ENCODE measurements at regions not wholly inside any gene's neighbourhood (a gene's known extent, or its start where the extent isn't known, plus 50 kb on each side); places are given as distances from the start of the nearest gene placed in this dataset.

DNA sequence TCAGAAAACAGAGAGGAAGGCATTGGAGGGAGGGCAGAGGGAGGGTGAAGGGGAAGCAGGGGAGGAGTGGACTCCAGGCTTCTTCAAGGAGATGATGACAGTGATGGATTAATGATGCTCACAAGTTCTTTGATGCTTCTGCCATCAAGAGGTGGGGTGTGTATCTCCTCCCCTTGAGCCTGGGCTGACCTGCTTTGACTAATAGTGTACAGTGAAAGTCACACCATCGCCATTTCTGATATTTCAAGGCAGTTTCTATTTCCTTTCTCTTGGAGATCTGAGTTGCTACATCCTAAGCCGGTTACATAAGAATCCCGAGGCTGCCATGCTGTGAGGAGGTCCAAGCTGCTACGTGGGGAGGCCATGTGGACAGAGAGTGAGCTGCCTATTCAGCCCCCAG, 312.5 kb downstream of the MAF start:
- H3K4me1 Mint-ChIP-seq = peaks cover 36% of the 10 kb centered on the region
- H3K36me3 Mint-ChIP-seq = no peaks in the 10 kb centered on the region
- no peaks in the 10 kb centered on the region; the same call in 1 of the 2 replicates for H3K27me3 Mint-ChIP-seq (ENCODE audit: low read depth)
- ATAC-seq (no peak), DNase-seq (ENCODE audit: low spot score) (no peak)
- no peak for TF ChIP-seq RORB (CRISPR knock-in tag; IDR thresholded peaks at IDR 0.05)
- TF ChIP-seq MXD4 (CRISPR knock-in tag; IDR thresholded peaks at IDR 0.05; ENCODE audit: borderline replicate concordance) = no peak
- TF ChIP-seq JUN (CRISPR knock-in tag; IDR thresholded peaks at IDR 0.05) = no peak
- no peak for TF ChIP-seq EMX1 (CRISPR knock-in tag; IDR thresholded peaks at IDR 0.05)
- TF ChIP-seq, protein P1, sequence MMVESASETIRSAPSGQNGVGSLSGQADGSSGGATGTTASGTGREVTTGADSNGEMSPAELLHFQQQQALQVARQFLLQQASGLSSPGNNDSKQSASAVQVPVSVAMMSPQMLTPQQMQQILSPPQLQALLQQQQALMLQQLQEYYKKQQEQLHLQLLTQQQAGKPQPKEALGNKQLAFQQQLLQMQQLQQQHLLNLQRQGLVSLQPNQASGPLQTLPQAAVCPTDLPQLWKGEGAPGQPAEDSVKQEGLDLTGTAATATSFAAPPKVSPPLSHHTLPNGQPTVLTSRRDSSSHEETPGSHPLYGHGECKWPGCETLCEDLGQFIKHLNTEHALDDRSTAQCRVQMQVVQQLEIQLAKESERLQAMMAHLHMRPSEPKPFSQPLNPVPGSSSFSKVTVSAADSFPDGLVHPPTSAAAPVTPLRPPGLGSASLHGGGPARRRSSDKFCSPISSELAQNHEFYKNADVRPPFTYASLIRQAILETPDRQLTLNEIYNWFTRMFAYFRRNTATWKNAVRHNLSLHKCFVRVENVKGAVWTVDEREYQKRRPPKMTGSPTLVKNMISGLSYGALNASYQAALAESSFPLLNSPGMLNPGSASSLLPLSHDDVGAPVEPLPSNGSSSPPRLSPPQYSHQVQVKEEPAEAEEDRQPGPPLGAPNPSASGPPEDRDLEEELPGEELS (CRISPR knock-in tag; IDR thresholded peaks at IDR 0.05) = no peak
- TF ChIP-seq SOX15 (CRISPR knock-in tag; IDR thresholded peaks at IDR 0.05) = no peak
- ChIA-PET CTCF (no interaction called here), POLR2A (no interaction called here)
- H3K4me3 Mint-ChIP-seq = no peak overlapping the region
- H3K27ac Mint-ChIP-seq = no peak overlapping the region
- 0 out of 2 replicates have a peak, but pooled peaks cover 3% of the 10 kb centered on the region for H3K9me3 Mint-ChIP-seq

DNA sequence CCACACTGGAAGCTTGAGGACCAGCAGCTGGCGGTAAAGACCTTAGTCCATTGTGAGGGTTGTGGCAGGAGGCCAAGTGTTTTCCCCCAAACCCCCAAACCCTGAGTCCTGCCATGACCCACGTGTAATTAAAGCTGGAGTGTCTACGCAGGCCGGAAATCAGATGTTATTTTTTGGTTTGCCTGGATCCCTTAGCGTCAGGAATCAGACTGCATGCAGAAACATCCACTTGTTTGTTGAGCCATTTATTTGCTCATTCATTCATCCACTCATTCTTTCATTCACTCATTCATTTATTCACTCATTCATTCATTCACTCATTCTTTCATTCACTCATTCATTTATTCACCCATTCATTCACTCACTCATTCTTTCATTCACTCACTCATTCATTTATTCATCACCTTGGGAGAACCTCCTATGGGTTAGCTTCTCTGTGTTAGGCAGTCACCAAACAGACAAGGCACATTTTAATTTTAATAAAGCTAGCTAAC, 313.1 kb downstream of the MAF start:
- no peak overlapping the region for H3K4me3 Mint-ChIP-seq
- ChIA-PET CTCF (interaction anchor here (0.7 kb wide), 1 partner anchor 117 kb away, joined by 3 read pairs; no protein-coding TSS in a partner anchor), POLR2A (no interaction called here)
- ATAC-seq (no peak; the same call in 1 of the 2 replicates), DNase-seq (ENCODE audit: low spot score) (no peak)
- H3K27ac Mint-ChIP-seq = no peak overlapping the region
- no peak for TF ChIP-seq NFATC4 (CRISPR knock-in tag; IDR thresholded peaks at IDR 0.05)
- TF ChIP-seq RELA (CRISPR knock-in tag; IDR thresholded peaks at IDR 0.05; ENCODE audit: borderline replicate concordance) = no peak
- no peak for TF ChIP-seq TCF7 (CRISPR knock-in tag; IDR thresholded peaks at IDR 0.05; ENCODE audit: low read depth)
- no peak for TF ChIP-seq GTF2I (CRISPR knock-in tag; conservative IDR thresholded peaks at IDR 0.05)
- no peak for TF ChIP-seq OVOL2 (CRISPR knock-in tag; IDR thresholded peaks at IDR 0.05; ENCODE audit: borderline replicate concordance)
- TF ChIP-seq TEAD1 (CRISPR knock-in tag; IDR thresholded peaks at IDR 0.05) = no peak
- TF ChIP-seq, protein P2, sequence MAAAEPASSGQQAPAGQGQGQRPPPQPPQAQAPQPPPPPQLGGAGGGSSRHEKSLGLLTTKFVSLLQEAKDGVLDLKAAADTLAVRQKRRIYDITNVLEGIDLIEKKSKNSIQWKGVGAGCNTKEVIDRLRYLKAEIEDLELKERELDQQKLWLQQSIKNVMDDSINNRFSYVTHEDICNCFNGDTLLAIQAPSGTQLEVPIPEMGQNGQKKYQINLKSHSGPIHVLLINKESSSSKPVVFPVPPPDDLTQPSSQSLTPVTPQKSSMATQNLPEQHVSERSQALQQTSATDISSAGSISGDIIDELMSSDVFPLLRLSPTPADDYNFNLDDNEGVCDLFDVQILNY (CRISPR knock-in tag; IDR thresholded peaks at IDR 0.05) = no peak
- TF ChIP-seq, protein P3, sequence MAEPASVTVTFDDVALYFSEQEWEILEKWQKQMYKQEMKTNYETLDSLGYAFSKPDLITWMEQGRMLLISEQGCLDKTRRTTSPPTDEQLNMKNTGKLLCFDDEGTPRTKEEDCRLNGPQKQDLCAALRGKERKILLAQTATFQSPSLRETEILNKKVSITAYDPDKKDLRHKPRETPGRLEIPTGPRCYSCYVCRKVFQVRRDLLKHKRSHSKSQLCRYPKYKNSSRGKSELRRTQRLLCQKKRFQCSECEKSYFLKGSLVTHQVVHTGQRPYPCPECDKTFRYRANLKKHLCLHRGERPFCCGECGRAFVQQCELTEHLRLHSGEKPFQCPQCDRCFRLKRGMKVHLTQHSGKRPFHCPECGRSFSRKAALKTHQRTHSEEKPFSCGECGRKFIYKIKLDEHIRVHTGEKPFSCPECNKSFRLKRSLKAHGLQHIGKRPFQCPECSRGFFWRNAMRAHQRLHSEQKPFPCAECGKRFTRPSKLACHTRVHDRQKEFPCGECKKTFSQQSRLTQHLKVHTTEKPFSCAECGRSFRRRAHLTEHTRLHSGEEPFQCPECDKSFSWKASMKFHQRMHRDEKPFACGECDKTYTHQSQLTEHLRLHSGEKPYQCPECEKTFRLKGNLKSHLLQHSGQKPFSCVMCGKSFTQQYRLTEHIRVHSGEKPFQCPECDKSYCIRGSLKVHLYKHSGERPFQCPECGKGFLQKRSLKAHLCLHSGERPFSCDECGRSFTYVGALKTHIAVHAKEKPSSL (CRISPR knock-in tag; conservative IDR thresholded peaks at IDR 0.05) = no peak
- TF ChIP-seq, protein P4, sequence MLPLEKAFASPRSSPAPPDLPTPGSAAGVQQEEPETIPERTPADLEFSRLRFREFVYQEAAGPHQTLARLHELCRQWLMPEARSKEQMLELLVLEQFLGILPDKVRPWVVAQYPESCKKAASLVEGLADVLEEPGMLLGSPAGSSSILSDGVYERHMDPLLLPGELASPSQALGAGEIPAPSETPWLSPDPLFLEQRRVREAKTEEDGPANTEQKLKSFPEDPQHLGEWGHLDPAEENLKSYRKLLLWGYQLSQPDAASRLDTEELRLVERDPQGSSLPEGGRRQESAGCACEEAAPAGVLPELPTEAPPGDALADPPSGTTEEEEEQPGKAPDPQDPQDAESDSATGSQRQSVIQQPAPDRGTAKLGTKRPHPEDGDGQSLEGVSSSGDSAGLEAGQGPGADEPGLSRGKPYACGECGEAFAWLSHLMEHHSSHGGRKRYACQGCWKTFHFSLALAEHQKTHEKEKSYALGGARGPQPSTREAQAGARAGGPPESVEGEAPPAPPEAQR (CRISPR knock-in tag; IDR thresholded peaks at IDR 0.05) = no peak
- TF ChIP-seq NFE2L1 (CRISPR knock-in tag; IDR thresholded peaks at IDR 0.05) = no peak
- TF ChIP-seq TP53 (CRISPR knock-in tag; IDR thresholded peaks at IDR 0.05) = no peak
- TF ChIP-seq, protein P5, sequence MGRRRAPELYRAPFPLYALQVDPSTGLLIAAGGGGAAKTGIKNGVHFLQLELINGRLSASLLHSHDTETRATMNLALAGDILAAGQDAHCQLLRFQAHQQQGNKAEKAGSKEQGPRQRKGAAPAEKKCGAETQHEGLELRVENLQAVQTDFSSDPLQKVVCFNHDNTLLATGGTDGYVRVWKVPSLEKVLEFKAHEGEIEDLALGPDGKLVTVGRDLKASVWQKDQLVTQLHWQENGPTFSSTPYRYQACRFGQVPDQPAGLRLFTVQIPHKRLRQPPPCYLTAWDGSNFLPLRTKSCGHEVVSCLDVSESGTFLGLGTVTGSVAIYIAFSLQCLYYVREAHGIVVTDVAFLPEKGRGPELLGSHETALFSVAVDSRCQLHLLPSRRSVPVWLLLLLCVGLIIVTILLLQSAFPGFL (CRISPR knock-in tag; IDR thresholded peaks at IDR 0.05; ENCODE audit: borderline replicate concordance) = no peak
- TF ChIP-seq, protein P6, sequence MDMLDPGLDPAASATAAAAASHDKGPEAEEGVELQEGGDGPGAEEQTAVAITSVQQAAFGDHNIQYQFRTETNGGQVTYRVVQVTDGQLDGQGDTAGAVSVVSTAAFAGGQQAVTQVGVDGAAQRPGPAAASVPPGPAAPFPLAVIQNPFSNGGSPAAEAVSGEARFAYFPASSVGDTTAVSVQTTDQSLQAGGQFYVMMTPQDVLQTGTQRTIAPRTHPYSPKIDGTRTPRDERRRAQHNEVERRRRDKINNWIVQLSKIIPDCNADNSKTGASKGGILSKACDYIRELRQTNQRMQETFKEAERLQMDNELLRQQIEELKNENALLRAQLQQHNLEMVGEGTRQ (CRISPR knock-in tag; IDR thresholded peaks at IDR 0.05) = no peak
- TF ChIP-seq ZNF263 (CRISPR knock-in tag; IDR thresholded peaks at IDR 0.05; ENCODE audit: low read depth) = no peak
- no peak for TF ChIP-seq MYBL2 (CRISPR knock-in tag; IDR thresholded peaks at IDR 0.05)
- H3K27me3 Mint-ChIP-seq (ENCODE audit: low read depth) = no peaks in the 10 kb centered on the region
- no peaks in the 10 kb centered on the region for H3K36me3 Mint-ChIP-seq
- 0 out of 2 replicates have a peak, but pooled peaks cover 3% of the 10 kb centered on the region for H3K9me3 Mint-ChIP-seq
- peaks cover 36% of the 10 kb centered on the region for H3K4me1 Mint-ChIP-seq
